GM12878 (cell line): ENCODE measurements at regions not wholly inside any gene's neighbourhood (a gene's known extent, or its start where the extent isn't known, plus 50 kb on each side); places are given as distances from the start of the nearest gene placed in this dataset.

ENCODE experiments used
- ATAC-seq: fragments of 200-7000 bp; cut with Tn5 transposase; 3 replicates; pipeline ENCODE4 v1.9.1; 2020; ENCODE audit warnings: mild to moderate bottlenecking, moderate library complexity
- BruUV-seq: library from RNA; stranded (reverse); fragments of 400-500 nt; replicated peaks from 2 replicates; lab custom pipeline; 2021; lab: Mats Ljungman, UMichigan
- CTCF ChIA-PET: fragments of 300-600 bp; sonication (Branson Sonifier 250); formaldehyde crosslinking; extraction: SDS; loops from one replicate; lab custom pipeline; 2021; ENCODE audit warnings: inconsistent platforms; lab: Yijun Ruan, JAX
- POLR2A ChIA-PET: fragments of 350-600 bp; formaldehyde crosslinking; extraction: SDS; loops from one replicate; lab custom pipeline; 2021; ENCODE audit warnings: inconsistent platforms; lab: Charles Lee
- RAD21 ChIA-PET: fragments of 300-600 bp; sonication (Branson Sonifier 250); formaldehyde crosslinking; loops from one replicate; lab custom pipeline; 2023; ENCODE audit warnings: antibody characterized with exemption; ENCODE audit not compliant: unreplicated experiment; lab: Charles Lee
- SMC1A ChIA-PET: fragments of 300-600 bp; sonication (Branson Sonifier 250); formaldehyde crosslinking; loops from one replicate; lab custom pipeline; 2023; ENCODE audit not compliant: unreplicated experiment, uncharacterized antibody; lab: Charles Lee
- DNase-seq: peaks from one replicate; pipeline ENCODE4 v3.0.0-alpha.2; 2011; ENCODE audit warnings: low read depth, low spot score
- FAIRE-seq: peaks from 3 replicates; lab custom pipeline; 2011; peaks lifted over from hg19 to GRCh38; lab: Jason Lieb, UNC
- H2AFZ ChIP-seq: 2 replicates; pipeline ENCODE4 v1.6.0; 2011; ENCODE audit warnings: low read depth, low read length, control low read depth; ENCODE audit not compliant: control insufficient read depth
- H3K27ac ChIP-seq: 2 replicates; pipeline ENCODE4 v1.5.1; 2011; ENCODE audit warnings: control low read depth; ENCODE audit not compliant: control insufficient read depth, insufficient read depth
- H3K27me3 ChIP-seq, 2 experiments: replicated peaks in 1 of 2; 2 replicates each; pipeline versions ENCODE4 v1.6.0 to v1.6.1; 2011; ENCODE audit warnings: low read length in 1 of 2; ENCODE audit not compliant: control insufficient read depth in 2 of 2, insufficient read depth in 2 of 2
- H3K36me3 ChIP-seq, 2 experiments: 2 replicates each; pipeline ENCODE4 v1.5.1; 2011; ENCODE audit warnings: low read length in 1 of 2; ENCODE audit not compliant: control insufficient read depth in 2 of 2, insufficient read depth in 2 of 2
- H3K4me1 ChIP-seq: 2 replicates; pipeline ENCODE4 v1.6.1; 2011; ENCODE audit warnings: mild to moderate bottlenecking, low read length, moderate library complexity, mixed read lengths; ENCODE audit not compliant: control insufficient read depth, insufficient read depth
- H3K4me2 ChIP-seq: 2 replicates; pipeline ENCODE4 v1.6.0; 2011; ENCODE audit warnings: control low read depth; ENCODE audit not compliant: control insufficient read depth, insufficient read depth
- H3K4me3 ChIP-seq: fragments of 200-600 bp; sonication (generic); 2 replicates; pipeline ENCODE4 v1.5.1; 2016
- H3K79me2 ChIP-seq: 2 replicates; pipeline ENCODE4 v1.6.0; 2011; ENCODE audit warnings: low read length; ENCODE audit not compliant: control insufficient read depth, insufficient read depth
- H3K9ac ChIP-seq: 2 replicates; pipeline ENCODE4 v1.8.0; 2011; ENCODE audit warnings: low read length, control low read depth, mixed read lengths; ENCODE audit not compliant: control insufficient read depth, insufficient read depth
- H3K9me3 ChIP-seq: replicated peaks from 3 replicates; pipeline ENCODE4 v1.5.1; 2011; ENCODE audit warnings: mild to moderate bottlenecking, low read length; ENCODE audit not compliant: control insufficient read depth, insufficient read depth
- H4K20me1 ChIP-seq: 2 replicates; pipeline ENCODE4 v1.6.0; 2011; ENCODE audit not compliant: control insufficient read depth, insufficient read depth
- BHLHE40 ChIP-seq, 2 experiments: fragments of 450-650 bp in 1 of 2; IDR thresholded peaks; 2 replicates each; pipeline ENCODE4 v1.6.1; 2011 to 2017; ENCODE audit warnings: low read depth in 2 of 2, borderline replicate concordance in 1 of 2, improper control_type of control experiment in 1 of 2, low read length in 1 of 2, mild to moderate bottlenecking in 1 of 2
- CBX3 ChIP-seq: fragments of 200-600 bp; sonication (generic); IDR thresholded peaks from 2 replicates; pipeline ENCODE4 v1.6.1; 2016; ENCODE audit warnings: low read depth, borderline replicate concordance
- EP300 ChIP-seq, 2 experiments: fragments of 150-350 bp in 1 of 2; IDR thresholded peaks; 2 replicates each; pipeline ENCODE4 v1.6.1; 2011 to 2012; ENCODE audit warnings: low read depth in 2 of 2, low read length in 2 of 2, borderline replicate concordance in 1 of 2, improper control_type of control experiment in 1 of 2, inconsistent platforms in 1 of 2; ENCODE audit not compliant: control insufficient read depth in 1 of 2
- FOXK2 ChIP-seq: fragments of 450-650 bp; IDR thresholded peaks from 2 replicates; pipeline ENCODE4 v1.6.1; 2017; ENCODE audit warnings: mild to moderate bottlenecking, moderate library complexity
- MEF2A ChIP-seq: IDR thresholded peaks from 2 replicates; pipeline ENCODE4 v1.6.1; 2011; ENCODE audit warnings: low read depth, mild to moderate bottlenecking, low read length, moderate library complexity; ENCODE audit not compliant: insufficient read depth
- NBN ChIP-seq: fragments of 450-650 bp; IDR thresholded peaks from 2 replicates; pipeline ENCODE4 v1.6.1; 2016
- NFIC ChIP-seq: IDR thresholded peaks from 2 replicates; pipeline ENCODE4 v1.6.1; 2012; ENCODE audit warnings: low read depth, mild to moderate bottlenecking, inconsistent platforms, low read length, moderate library complexity
- NFYA ChIP-seq: IDR thresholded peaks from 2 replicates; pipeline ENCODE4 v1.6.1; 2011; ENCODE audit warnings: low read depth, mild to moderate bottlenecking, low read length, improper control_type of control experiment, borderline replicate concordance
- NR2C1 ChIP-seq: fragments of 450-650 bp; IDR thresholded peaks from 2 replicates; pipeline ENCODE4 v1.6.1; 2017; ENCODE audit warnings: antibody characterized with exemption, mild to moderate bottlenecking, moderate library complexity
- NR2C2 ChIP-seq: IDR thresholded peaks from 2 replicates; pipeline ENCODE4 v1.6.1; 2011; ENCODE audit warnings: borderline replicate concordance, low read depth; ENCODE audit not compliant: control insufficient read depth, insufficient read length
- PAX8 ChIP-seq: fragments of 450-650 bp; IDR thresholded peaks from 2 replicates; pipeline ENCODE4 v1.6.1; 2017; ENCODE audit warnings: mild to moderate bottlenecking, moderate library complexity
- RCOR1 ChIP-seq: conservative IDR thresholded peaks from 2 replicates; pipeline ENCODE4 v1.6.1; 2012; ENCODE audit warnings: low read depth, low read length, improper control_type of control experiment
- TARDBP ChIP-seq: IDR thresholded peaks from 2 replicates; pipeline ENCODE4 v1.6.1; 2016; ENCODE audit warnings: borderline replicate concordance
- TCF3 ChIP-seq: IDR thresholded peaks from 2 replicates; pipeline ENCODE4 v1.6.1; 2012; ENCODE audit warnings: low read depth, mild to moderate bottlenecking, low read length, borderline replicate concordance; ENCODE audit not compliant: insufficient read depth
- ZBED1 ChIP-seq: IDR thresholded peaks from 2 replicates; pipeline ENCODE4 v1.6.1; 2016; ENCODE audit warnings: borderline replicate concordance
- WGBS: methylation state at CpG from one replicate; pipeline ENCODE4 v1.1.6; 2016; ENCODE audit warnings: low lambda C conversion rate; ENCODE audit not compliant: insufficient replicate concordance, insufficient coverage; ENCODE audit errors: missing lambda C conversion rate; 5-methylcytosine and 5-hydroxymethylcytosine counted together
- in situ Hi-C: fragments of 300-500 bp; cut with MboI; formaldehyde crosslinking; loops from 9 replicates; pipeline ENCODE4 v1.14.3; 2018; ENCODE audit warnings: mixed read lengths
- intact Hi-C: fragments of 100-400 bp; cut with micrococcal nuclease; formaldehyde crosslinking; loops from one replicate; pipeline ENCODE4 v1.14.2; 2022; ENCODE audit not compliant: unreplicated experiment
- TF ChIP-seq, protein P1 (sequence below): IDR thresholded peaks from 2 replicates; pipeline ENCODE4 v1.6.1; 2011; ENCODE audit warnings: mild to moderate bottlenecking, low read depth, low read length, moderate library complexity; ENCODE audit not compliant: insufficient replicate concordance
- TF ChIP-seq, protein P2 (sequence below): fragments of 450-650 bp; conservative IDR thresholded peaks from 2 replicates; pipeline ENCODE4 v1.6.1; 2017; ENCODE audit warnings: mild to moderate bottlenecking, moderate library complexity
- TF ChIP-seq, protein P3 (sequence below): fragments of 450-650 bp; IDR thresholded peaks from 2 replicates; pipeline ENCODE4 v1.6.1; 2016; ENCODE audit warnings: mild to moderate bottlenecking

DNA sequence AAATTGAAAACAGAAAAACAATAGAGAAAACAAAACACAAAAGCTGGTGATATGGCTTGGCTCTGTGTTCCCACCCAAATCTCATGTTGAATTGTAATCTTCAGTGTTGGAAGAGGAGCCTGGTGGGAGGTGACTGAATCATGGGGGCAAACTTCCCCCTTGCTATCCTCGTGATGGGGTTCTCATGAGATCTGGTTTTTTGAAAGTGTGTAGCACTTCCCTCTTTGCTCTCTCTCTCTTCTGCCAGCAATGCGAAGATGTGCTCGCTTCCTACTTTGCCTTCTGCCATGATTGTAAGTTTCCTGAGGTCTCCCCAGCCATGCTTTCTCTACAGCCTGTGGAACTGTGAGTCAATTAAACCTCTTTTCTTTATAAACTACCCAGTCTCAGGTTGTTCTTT is 112.3 kb upstream of the UXS1 start:
- Histone ChIP-seq H3K4me2 (no peak overlapping the region), H3K27me3 (no peaks in the 10 kb centered on the region), H3K79me2 (no peaks in the 10 kb centered on the region), H3K27ac (no peak overlapping the region), H2AFZ (no peak overlapping the region), H4K20me1 (no peaks in the 10 kb centered on the region)
- in situ Hi-C loops: no loop called here
- SMC1A ChIA-PET: no interaction called here
- ATAC-seq: no peak
- DNase-seq: no peak
- BruUV-seq: no TSS peak
- RAD21 ChIA-PET: no interaction called here
- TF ChIP-seq PAX8: no peak
- no peak for TF ChIP-seq NBN
- no peak for TF ChIP-seq NR2C2
- no peak for TF ChIP-seq FOXK2
- TF ChIP-seq TCF3: no peak
- no peak for TF ChIP-seq BHLHE40 (IDR thresholded peaks at IDR 0.05; ENCODE audit: borderline replicate concordance in 1 of 2, low read depth in 2 of 2, low read length in 1 of 2)
- TF ChIP-seq, protein P1, sequence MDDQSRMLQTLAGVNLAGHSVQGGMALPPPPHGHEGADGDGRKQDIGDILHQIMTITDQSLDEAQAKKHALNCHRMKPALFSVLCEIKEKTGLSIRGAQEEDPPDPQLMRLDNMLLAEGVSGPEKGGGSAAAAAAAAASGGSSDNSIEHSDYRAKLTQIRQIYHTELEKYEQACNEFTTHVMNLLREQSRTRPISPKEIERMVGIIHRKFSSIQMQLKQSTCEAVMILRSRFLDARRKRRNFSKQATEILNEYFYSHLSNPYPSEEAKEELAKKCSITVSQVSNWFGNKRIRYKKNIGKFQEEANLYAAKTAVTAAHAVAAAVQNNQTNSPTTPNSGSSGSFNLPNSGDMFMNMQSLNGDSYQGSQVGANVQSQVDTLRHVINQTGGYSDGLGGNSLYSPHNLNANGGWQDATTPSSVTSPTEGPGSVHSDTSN: no peak
- TF ChIP-seq, protein P2, sequence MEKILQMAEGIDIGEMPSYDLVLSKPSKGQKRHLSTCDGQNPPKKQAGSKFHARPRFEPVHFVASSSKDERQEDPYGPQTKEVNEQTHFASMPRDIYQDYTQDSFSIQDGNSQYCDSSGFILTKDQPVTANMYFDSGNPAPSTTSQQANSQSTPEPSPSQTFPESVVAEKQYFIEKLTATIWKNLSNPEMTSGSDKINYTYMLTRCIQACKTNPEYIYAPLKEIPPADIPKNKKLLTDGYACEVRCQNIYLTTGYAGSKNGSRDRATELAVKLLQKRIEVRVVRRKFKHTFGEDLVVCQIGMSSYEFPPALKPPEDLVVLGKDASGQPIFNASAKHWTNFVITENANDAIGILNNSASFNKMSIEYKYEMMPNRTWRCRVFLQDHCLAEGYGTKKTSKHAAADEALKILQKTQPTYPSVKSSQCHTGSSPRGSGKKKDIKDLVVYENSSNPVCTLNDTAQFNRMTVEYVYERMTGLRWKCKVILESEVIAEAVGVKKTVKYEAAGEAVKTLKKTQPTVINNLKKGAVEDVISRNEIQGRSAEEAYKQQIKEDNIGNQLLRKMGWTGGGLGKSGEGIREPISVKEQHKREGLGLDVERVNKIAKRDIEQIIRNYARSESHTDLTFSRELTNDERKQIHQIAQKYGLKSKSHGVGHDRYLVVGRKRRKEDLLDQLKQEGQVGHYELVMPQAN: no peak
- TF ChIP-seq, protein P3, sequence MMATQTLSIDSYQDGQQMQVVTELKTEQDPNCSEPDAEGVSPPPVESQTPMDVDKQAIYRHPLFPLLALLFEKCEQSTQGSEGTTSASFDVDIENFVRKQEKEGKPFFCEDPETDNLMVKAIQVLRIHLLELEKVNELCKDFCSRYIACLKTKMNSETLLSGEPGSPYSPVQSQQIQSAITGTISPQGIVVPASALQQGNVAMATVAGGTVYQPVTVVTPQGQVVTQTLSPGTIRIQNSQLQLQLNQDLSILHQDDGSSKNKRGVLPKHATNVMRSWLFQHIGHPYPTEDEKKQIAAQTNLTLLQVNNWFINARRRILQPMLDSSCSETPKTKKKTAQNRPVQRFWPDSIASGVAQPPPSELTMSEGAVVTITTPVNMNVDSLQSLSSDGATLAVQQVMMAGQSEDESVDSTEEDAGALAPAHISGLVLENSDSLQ: no peak
- TF ChIP-seq TARDBP: no peak
- no peak for TF ChIP-seq EP300 (IDR thresholded peaks at IDR 0.05; ENCODE audit: borderline replicate concordance in 1 of 2, control insufficient read depth in 1 of 2, low read depth in 2 of 2, low read length in 2 of 2)
- no peak for TF ChIP-seq RCOR1
- no peak for TF ChIP-seq CBX3
- TF ChIP-seq MEF2A: no peak
- no peak for TF ChIP-seq NR2C1
- TF ChIP-seq NFYA: no peak
- no peak for TF ChIP-seq ZBED1
- TF ChIP-seq NFIC: no peak
- TF ChIP-seq, all 136 proteins: peak for 0
- Histone ChIP-seq H3K4me1 (no peaks in the 10 kb centered on the region), H3K36me3 (no peaks in the 10 kb centered on the region), H3K4me3 (no peak overlapping the region), H3K9ac (no peak overlapping the region), H3K9me3 (no peaks in the 10 kb centered on the region)
- WGBS: 21% methylated on average over 3 of the region's 3 CpGs
- intact Hi-C loops: no loop called here
- CTCF ChIA-PET: no interaction called here
- no peak for FAIRE-seq
- POLR2A ChIA-PET: no interaction called here
